Non-pigmented ciliary epithelial cell (primary cell): ENCODE measurements at regions not wholly inside any gene's neighbourhood (a gene's known extent, or its start where the extent isn't known, plus 50 kb on each side); places are given as distances from the start of the nearest gene placed in this dataset.

Experiments
- DNase-seq: peaks from one replicate; pipeline ENCODE4 v3.0.0-alpha.2; 2010; ENCODE audit warnings: low read depth

DNA sequence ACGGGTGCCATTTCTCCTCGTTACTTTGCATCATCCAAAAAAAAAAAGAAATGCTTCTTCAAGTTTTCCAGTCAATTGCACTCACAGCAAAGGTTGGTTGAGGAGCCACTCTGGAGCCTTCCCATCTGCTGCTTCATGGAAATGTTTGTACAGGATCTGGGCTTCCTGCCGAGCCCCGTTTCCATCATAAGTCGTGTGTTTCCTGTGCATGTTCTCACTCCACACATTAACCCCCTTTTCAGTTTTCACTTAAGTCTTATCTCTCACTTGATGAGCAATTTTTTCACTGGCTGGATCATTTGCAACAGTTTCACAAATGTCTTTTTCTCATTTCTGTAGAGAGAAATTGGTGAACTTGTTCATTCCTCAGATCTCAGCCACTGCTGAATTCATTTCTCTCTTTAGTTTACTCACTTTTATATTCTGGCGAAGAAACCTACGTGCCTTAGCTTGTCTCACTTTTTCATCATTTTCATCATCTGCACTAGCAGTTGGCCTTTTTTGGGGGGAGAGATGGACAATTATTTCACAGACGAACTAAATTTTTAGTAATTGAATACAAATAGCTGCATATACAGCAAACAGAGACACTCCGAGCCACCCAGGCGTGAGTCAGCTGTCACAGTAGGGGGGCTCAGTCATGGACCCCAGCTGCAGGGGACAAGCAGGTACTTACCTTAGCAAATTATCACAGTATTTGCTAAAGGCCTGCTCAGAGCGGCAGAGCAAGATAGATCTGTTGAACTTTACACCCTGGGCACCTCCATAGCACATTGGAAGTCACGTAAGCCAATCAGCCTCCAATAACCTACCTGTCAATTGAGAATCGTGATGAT, 750.8 kb upstream of the ID2 start:
- DNase-seq = no peak

DNA sequence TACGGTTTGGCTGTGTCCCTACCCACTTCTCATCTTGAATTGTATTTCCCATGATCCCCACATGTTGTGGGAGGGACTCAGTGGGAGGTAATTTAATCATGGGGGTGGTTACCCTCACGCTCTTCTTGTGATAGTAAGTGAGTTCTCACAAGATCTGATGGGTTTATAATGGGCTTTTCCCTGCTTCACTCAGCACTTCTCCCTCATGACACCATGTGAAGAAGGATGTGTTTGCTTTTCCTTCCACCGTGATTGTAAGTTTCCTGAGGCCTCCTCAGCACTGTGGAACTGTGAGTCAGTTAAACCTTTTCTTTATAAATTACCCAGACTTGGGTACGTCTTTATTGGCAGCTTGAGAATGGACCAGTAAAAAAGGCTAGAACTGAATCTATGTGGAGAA, 750.0 kb upstream of the ID2 start:
- no peak for DNase-seq

DNA sequence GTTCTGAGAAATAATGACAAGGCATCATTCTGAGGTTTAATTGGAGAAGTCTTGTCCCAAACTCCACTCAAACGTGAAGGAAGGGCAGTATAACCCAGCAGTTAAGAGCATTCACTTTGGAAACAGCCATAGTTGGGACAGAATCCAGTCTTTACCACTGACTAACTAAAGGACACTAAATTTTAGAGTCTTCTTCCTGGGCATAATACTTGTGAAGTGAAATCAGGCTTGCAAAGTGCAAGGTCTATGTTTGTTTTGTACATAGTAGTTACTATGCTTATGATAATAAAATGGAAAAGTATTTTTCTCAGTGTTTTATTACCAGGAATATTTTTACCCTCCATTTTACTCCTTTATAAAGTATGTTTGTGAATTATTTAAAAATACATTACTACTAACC, 748.2 kb upstream of the ID2 start:
- DNase-seq = no peak

DNA sequence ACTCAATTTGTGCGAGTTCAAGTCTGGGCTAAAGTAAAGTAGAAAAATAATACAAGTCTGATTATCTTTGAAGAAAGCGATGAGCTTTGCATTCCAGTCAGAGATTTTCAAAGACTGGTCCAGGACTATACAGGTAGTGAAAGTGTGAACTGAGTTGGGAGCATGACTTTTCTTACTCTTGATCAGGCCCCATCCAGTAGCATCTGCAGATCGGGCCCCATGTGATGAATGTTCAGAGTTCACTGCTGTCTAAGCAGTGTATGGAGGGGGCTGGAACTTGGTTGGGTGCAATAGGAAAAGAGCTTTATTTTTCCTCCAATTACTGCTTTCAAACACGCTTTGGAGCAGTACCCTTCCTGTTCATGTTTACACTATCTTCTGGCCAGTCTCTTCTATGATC, 747.4 kb upstream of the ID2 start:
- DNase-seq = no peak

DNA sequence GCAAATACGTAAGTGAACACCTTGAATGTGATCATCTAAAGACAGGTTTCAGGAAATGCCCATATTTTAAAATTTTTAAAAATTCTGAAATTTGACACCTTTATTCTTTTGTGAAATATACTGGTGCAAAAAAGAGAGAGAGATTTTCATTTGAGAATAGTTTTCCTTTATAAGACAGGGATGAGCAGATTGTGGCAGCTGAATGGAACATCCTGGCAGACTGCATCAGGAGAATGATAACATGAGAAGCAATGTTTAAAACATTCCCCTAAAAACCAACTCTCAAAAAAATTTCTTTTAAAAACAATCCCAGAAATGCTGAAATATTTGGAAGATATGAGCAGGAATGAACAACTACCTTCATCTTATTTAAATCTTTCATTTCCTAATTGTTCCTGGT, 744.8 kb upstream of the ID2 start:
- no peak for DNase-seq

DNA sequence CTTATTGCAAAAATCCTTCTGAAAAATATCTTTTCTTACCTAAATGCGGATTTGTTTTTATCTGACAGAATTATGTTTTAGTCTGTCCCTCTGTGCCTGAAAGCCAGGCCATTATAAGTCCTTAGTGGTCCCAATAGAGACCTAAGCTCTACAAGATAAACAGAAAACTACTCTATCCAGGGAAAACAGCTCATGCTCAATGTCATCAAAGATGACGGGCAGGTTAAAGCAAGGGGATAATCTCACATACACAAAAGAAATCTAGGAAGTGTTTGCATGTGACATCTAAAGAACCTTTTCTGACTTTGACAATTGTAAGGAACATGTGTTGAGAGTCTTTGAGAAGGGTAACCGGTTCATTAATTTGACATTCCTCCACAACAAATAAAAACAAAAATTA, 741.1 kb upstream of the ID2 start:
- DNase-seq = no peak

DNA sequence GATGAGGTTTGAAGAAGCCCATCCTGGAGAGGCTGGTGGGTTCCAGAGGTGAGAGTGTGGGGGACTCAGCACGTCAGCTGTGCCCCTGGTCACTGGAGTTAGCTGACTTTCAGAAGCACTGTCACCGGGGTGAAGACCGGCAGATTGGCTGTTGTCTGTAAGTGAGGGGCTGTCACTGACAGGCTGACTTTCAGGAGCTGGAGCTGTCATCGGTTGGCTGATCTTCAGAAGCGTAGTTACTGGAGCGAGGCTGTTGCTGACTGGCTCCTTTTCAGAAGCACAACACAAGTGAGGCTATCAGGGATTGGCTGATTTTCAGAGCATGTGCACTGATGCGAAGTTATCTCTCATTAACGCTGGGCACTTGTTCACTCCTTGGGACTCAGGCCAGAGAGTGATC, 738.4 kb upstream of the ID2 start:
- DNase-seq = no peak

DNA sequence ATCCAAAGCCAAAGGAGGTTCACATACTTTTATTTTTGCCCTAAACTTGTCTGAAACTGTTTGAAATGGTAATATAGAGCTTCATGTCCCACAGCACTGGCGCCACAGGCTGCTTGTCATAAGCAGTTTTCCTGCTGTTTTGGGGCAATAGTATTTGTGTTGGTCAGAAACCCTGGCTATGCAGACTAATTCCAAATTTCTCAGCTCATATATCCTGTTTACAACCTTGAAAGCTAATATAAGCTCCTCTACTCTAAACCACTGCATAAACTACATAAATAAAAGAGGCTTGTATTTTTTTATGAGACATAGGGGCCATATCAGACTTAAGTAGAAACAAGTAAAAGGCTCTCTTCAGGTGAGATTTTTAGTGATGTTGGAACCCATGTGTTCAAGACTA, 736.8 kb upstream of the ID2 start:
- no peak for DNase-seq

DNA sequence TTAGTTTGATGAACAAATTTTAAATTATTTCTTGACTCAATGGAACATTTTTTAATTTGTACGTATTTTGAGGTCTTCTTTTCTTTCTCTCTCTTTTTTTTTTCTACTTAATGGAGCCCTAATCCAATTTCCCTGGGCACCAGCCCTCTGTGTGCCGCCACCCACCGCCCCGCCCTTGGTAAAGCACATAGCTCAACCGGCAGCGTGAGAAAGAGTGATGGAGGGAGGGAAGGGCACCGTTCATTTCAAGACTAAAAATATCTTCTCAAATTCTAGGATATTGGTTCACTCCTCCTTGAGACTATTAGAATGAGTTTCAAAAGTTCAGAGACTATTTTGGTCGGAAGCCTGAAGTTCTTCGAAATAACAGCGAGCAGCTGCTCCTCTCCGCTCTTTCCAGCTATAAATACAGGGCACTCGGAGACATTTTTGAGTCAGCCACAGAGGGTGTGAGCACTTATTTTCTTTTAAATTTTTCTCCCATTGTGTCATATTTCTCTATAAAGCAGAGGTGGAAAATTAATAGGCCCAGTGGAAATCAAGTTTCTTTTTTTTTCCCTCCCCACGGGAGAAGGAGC, 731.7 kb upstream of the ID2 start:
- no peak for DNase-seq

DNA sequence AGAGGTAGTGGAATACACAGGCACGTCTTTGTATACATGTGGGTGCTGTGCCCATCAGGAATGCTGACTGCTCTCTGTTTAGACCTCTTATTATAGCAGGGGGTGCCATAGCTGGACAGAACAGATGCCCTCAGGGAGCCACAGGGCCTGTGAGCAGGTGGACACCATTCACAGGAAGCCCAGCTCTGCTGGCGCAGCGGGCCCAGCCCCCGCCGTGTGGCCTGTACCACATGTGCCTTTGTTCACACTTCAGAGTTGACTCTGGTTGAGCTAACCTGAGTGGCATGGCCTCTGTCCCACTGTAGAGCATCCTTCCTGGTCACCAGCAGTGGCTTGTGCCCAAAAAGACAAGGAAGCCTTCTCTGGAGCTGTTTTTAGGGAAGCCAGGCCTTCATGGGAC, 730.9 kb upstream of the ID2 start:
- no peak for DNase-seq

DNA sequence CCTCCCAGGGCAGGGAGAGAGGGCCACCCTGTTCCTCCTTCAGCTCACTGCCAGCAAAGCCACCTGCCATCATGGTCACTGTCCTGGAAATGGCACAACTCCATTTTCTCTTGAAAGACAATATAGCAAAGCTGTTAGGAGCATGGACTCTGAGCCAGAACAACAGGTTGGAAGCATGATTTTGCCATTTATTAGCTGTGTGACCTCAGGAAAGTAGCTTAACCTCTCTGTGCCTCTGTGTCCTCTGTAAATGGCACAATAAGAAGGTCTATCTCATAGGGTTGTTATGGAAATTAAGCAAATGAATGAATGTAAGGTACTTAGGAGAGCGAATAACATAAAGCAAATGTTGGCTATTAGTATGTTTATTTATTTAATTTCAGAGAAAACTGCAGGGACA, 730.4 kb upstream of the ID2 start:
- no peak for DNase-seq

DNA sequence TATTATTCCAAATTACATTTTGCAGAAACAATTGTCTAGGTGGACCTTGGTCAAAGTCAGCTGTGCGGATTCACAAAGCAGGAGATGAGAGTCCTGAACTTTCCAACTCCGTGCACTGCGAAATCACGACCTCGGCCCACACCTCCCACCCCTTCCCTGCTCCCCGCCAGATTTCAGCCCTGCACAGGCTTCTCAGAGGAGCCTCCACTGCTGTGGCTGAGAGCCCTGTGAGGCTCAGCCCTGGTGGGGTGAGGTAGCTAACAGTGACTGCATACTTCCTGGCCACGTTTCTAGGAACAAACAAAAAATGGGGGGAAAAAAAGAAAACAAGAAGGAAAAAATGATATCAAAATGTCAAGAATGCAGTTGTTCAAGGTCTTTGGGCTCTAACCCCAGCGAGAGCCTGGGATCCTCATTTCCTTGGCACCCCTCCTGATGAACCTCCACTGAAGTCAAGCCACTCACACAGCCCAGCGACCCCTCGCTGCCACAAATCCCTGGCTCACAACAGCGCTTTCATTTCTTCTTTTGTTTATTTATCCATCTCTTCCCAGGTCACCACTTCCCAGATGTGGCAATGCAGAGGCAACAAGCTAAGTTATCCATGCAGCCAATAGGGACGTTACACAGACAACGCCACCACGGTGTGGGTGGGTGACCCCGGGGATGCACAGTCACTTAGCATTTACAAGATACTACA, 729.7 kb upstream of the ID2 start:
- DNase-seq = no peak

DNA sequence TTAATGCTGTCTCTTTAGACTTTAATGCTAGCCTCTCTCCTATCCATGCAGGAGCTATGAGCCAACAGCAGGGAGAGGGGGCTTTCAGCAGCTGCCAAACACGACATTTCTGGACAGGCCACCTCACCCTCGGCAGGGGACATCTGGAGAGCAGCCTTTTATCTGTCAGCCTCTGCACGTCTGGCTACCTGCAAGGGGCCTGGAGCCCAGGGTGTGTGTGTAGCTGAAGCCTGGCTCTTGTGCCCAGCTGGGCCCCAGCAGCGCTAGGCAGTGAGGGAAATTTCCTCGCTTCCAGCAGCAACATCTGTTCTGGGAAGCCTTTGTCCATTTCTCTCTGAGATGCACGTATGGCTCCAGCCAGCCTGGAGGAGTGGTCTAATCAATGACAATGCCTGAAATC, 728.7 kb upstream of the ID2 start:
- DNase-seq = no peak

DNA sequence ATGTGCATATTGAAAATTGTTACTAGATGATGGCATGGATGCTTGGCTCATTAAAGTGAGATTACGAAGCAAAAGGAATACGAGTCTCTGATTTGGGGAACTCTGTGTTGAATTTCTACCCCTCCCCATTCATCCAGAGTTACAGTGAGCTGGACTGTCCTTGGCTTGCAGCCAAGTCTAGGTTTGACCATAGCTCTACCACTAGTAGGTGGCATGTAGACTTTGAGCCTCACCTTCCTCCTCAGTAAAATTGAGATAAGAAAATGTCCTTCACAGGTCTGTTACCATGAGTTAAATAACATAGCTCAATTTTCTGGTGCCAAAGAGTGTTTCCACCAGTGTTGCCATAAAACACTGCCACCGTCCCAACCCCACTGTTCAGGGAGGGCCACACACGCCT, 727.6 kb upstream of the ID2 start:
- no peak for DNase-seq

DNA sequence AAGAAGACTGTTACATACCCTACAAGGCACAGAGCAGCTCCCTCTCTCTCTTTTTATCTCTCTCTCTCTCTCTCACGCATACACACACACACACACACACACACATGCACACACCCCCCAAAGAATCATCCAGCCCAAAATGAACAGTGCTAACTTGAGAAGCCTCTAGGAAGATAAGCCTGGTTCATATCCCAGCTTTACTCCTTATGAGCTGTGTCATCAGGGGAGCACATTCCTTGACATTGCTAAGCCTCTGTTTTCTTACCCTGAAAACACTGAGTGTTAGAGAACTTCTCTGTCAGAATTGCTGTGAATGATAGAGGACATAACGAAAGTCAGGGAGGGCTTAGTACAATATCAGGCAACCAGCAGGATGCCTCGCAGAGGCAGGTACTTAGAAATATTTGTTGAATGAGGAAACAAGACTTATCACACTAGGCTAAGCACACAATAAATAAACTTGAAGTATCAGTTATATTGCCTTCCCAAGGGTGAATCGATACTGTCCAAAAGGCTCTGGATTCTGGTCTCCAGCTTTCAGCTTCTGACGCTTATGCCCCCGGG, 725.6 kb upstream of the ID2 start:
- DNase-seq = no peak

DNA sequence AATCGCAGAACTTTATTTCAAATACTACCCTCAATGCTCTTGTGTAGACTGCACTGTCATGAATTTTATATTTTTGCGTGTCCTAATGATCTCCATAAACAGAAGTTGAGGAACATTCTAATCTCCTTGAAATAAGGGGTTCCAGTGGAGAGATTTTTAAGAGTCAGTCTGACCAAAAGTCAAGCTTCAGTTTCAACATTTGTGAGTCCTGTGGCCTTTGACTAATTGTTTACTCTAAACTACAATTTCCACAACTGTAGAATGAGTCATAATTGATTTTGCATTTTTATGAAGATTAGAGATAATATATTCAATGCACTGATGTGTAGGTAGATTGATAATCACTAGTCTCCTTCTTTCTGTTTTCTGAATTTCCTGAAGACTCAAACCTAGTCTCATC, 720.3 kb upstream of the ID2 start:
- no peak for DNase-seq

DNA sequence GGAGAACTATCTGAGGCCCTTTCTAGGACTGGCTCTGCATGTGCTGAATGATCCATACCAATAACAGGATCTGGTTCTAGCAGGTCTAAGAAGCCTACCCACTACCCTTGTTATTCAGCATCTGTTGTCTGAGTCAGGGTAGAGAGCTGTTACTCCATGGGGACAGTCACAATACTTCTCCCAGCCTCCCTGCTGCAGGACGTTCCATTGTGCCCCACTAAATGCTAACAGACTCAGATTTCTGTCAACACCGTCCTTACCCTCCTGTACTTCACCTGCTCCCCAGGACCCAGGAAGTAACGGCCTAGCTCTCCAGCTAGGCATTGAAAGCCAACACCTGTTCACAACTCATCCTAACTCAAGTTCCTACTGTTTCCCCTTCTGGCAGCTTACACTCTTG, 719.7 kb upstream of the ID2 start:
- DNase-seq = no peak

DNA sequence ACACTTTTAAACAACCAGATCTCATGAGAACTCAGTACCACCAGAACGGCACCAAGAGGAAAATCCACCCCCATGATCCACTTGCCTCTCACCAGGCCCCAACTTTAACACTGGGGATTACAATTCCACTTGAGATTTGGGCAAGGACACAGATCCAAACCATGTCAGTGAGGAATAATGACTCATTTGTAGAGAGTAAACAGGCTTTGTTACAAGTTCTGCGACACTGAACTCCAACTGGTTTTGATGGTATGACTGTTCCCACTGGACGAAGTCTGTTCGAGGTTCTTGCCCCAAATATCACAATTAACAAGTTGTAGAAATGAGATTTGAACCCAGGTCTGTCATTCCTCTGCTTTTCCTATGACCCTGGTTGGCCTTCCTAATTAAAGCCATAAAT, 718.1 kb upstream of the ID2 start:
- DNase-seq = no peak

DNA sequence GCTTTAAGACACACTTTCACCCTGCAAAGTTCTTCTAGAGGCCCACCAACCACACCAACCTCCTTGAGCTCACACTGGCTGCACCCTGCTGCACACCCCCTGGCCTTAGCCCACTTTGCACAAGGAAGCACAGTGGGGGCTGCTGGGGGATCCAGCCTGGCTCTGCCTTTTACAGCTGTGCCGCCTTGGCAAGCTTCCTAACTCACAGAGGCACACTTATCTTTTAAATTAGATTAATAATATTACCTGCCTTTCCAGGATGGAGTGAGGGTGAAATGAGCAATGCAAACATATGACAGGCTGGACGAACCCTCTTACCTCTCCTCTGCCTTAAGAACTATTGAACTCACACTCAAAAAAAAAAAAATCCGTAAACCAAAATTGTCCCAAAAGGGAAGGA, 715.8 kb upstream of the ID2 start:
- DNase-seq = no peak

DNA sequence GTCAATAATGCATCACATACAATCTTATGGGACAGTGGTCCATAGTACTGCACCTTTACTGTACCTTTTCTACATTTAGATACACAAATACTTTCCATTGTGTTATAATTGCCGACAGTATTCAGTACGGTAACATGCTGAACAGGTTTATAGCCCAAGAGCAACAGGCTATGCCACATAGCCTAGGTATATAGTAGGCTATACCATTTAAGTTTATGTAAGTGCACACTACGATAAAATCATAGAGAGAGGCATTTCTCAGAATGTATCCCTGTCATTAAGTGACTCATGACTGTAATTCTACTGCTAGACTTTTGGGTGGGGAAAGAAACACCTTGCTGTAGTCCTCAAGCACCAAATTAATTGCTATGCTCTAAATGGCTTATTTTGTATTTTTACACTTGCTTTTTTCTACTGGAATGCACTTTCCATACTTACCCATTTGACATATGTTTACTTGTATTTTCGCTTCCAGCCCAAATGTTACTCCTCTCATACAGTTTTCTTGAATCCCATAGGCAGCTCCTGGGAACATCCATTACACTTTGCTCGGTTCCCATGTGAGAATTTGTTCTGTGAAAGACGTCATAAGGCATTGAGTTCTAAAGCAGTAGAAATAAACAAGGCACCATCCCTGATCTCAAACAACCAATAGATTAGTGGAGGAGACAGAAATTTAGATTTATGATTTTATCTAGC, 714.0 kb upstream of the ID2 start:
- no peak for DNase-seq

DNA sequence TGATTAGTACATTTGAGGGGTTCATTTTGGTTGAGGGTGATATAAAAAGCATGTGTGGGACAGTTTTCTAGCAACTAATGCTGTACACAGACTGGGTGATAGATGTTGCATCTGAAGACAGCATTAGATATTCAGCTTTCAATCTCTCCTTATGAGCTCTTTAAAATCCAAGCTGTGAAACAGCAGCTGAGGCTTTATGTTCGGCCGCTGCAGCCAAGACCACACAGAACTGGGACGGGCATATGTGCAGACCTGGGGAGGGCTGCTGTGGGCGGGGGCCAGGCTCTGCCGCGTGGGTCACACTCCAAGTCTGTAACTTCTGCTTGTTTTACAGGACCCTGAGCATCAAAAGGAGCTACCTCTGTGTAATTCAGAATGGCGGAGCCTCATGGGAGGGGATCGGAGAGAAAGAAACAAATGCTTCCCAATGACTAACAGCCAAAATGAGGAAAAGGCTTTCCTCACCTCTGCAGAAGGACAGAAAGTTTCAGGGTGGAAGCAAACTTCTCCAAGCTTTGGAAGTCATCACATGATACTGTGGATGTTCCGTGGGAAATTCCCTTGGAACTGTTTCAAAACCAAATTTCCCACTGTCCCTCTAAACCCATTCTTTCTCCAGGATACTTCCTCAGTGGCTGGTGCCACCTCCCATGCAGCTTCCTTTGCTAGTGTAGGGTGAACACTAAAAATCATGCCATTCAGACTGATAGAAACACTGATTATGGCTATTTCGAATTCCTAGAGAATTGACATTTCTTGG, 711.9 kb upstream of the ID2 start:
- DNase-seq = no peak

DNA sequence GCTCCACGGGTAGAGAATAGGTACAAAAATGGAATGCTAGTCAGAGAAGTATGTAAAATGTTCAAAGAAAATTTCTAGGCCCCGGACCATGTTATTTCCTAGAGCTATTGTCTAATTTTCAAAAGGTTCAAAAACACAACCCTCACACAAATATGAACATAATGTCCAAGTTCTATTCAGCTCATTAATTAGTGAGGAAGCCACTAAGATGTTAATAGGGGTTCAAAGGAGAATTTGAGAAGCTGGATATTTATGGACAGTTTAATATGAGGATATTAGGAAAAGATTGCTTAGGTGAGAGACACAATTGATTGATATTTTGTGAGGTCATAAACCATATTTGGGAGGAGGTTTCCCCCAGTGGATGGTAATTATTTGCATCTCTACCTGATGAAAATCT, 710.6 kb upstream of the ID2 start:
- DNase-seq = no peak
